ENCODE measurements at regions not wholly inside any gene's neighbourhood (a gene's known extent, or its start where the extent isn't known, plus 50 kb on each side); places are given as distances from the start of the nearest gene placed in this dataset.
"Not testable (repeated sequence)": the region's sequence is repeated elsewhere in the genome, so short reads cannot be mapped to it uniquely, and the experiment has no call there.

GRCh38 chr10:105579112-105579511 is 938.0 kb downstream of the SORCS3 start:
- DNase-seq (ENCODE audit: low read depth) = no peak
- no peak for TF ChIP-seq CTCF (conservative IDR thresholded peaks at IDR 0.05; ENCODE audit: low read depth, low read length)
- no peak overlapping the region for H3K4me3 ChIP-seq (ENCODE audit: low read depth, low read length)

GRCh38 chr10:105577865-105578607 is 936.9 kb downstream of the SORCS3 start:
- no peak for TF ChIP-seq CTCF (conservative IDR thresholded peaks at IDR 0.05; ENCODE audit: low read depth, low read length)
- DNase-seq (ENCODE audit: low read depth) = no peak
- no peak overlapping the region for H3K4me3 ChIP-seq (ENCODE audit: low read depth, low read length)

DNA sequence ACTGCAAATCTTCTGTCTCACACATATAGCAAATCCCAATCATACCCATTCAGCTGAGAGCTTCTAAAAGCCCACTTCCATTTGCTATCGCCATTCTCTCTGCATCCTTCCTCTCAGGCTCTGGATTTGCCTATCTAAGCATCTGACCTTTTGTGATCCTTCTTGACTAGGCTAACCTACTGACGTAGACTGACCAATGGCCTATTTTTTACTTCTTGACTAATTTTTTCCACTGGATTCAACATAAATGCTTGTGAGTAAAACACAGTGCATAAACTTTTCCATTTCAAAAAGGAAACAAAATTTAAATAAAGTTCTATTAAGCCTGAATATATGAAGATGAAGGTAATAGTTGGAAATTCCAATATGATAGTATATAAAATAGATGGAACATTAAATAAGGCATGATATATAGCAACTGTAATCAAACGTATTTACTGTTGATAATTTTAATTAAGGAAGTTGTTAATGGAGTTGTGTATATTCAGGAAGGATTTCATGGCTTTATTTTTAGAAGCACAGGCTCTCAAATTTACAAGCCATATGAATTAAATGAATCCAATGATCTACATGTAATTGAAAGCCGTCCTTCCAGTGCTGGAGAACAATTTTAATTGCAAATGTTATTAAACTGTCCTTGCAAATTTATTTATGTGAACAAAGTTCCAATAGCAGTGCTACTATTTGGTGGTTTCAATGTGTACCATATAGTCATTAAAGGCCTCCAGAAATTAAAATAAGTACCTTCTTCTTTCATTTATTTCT is 918.4 kb downstream of the SORCS3 start:
- TF ChIP-seq CTCF (conservative IDR thresholded peaks at IDR 0.05; ENCODE audit: low read depth, low read length) = no peak
- DNase-seq (ENCODE audit: low read depth) = no peak
- H3K4me3 ChIP-seq (ENCODE audit: low read depth, low read length) = no peak overlapping the region

DNA sequence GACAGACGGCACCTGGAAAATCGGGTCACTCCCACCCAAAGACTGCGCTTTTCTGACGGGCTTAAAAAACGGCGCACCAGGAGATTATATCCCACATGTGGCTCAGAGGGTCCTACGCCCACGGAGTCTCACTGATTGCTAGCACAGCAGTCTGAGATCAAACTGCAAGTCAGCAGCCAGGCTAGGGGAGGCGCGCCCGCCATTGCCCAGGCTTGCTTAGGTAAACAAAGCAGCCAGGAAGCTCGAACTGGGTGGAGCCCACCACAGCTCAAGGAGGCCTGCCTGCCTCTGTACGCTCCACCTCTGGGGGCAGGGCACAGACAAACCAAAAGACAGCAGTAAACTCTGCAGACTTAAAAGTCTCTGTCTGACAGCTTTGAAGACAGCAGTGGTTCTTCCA is 909.4 kb downstream of the SORCS3 start:
- not testable (repeated sequence) for DNase-seq (ENCODE audit: low read depth); H3K4me3 ChIP-seq (ENCODE audit: low read depth, low read length)

DNA sequence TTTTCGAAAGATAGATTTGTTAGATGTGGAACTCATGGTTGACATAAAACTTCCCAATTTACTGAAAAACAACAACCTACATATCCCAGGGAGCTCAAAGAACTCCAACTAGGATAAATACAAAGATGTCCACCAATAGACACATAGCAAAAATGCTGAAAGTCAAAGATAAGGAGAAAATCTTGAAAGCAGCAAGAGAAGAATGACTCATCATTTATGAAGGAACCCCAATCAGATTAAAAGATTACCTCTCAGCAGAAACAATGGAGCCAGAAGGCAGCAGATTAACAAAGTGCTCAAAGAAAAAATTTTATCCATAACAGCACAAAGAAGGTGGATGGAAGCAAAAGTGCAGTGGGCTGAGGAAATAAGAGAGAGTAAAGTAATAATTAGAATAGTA is 908.6 kb downstream of the SORCS3 start:
- TF ChIP-seq CTCF (conservative IDR thresholded peaks at IDR 0.05; ENCODE audit: low read depth, low read length) = no peak
- DNase-seq (ENCODE audit: low read depth) = no peak

GRCh38 chr10:105545101-105545500 is 904.0 kb downstream of the SORCS3 start:
- no peak overlapping the region for H3K4me3 ChIP-seq (ENCODE audit: low read depth, low read length)
- TF ChIP-seq CTCF (conservative IDR thresholded peaks at IDR 0.05; ENCODE audit: low read depth, low read length) = no peak
- no peak for DNase-seq (ENCODE audit: low read depth)

More for the DNA sequence above, 908.6 kb downstream of the SORCS3 start:
- no peak overlapping the region for H3K4me3 ChIP-seq (ENCODE audit: low read depth, low read length)

- DNase-seq (ENCODE audit: low read depth) = no peak
- no peak for TF ChIP-seq CTCF (conservative IDR thresholded peaks at IDR 0.05; ENCODE audit: low read depth, low read length)
- no peak overlapping the region for H3K4me3 ChIP-seq (ENCODE audit: low read depth, low read length)
These were observed 899.3 kb downstream of the SORCS3 start for GRCh38 chr10:105540381-105540780.
